BJ (cell line): ENCODE measurements at regions not wholly inside any gene's neighbourhood (a gene's known extent, or its start where the extent isn't known, plus 50 kb on each side); places are given as distances from the start of the nearest gene placed in this dataset.

Experiments used
- CTCF ChIA-PET: fragments of 350-600 bp; formaldehyde crosslinking; extraction: SDS; loops from one replicate; lab custom pipeline; 2021; ENCODE audit warnings: antibody characterized with exemption, inconsistent platforms; lab: Yijun Ruan, JAX
- POLR2A ChIA-PET: fragments of 300-600 bp; sonication (Branson Sonifier 250); formaldehyde crosslinking; extraction: SDS; loops from one replicate; lab custom pipeline; 2021; ENCODE audit warnings: antibody characterized with exemption; lab: Charles Lee
- DNase-seq: peaks from one replicate; pipeline ENCODE4 v3.0.0-alpha.2; 2011; ENCODE audit warnings: low read depth
- H3K27me3 ChIP-seq: 2 replicates; pipeline ENCODE4 v1.6.0; 2011; ENCODE audit warnings: low read length; ENCODE audit not compliant: control insufficient read depth, insufficient read depth
- H3K36me3 ChIP-seq: 2 replicates; pipeline ENCODE4 v1.5.1; 2011; ENCODE audit warnings: low read length; ENCODE audit not compliant: control insufficient read depth, insufficient read depth
- H3K4me3 ChIP-seq: 2 replicates; pipeline ENCODE4 v1.5.1; 2011; ENCODE audit warnings: low read depth, mild to moderate bottlenecking, control low read depth, low read length
- TF ChIP-seq, protein P1 (sequence below): IDR thresholded peaks from 2 replicates; pipeline ENCODE4 v1.5.1; 2011; ENCODE audit warnings: low read depth, mild to moderate bottlenecking, control low read depth, inconsistent platforms, low read length, moderate library complexity; ENCODE audit not compliant: insufficient read depth

- DNase-seq, result no peak
- TF ChIP-seq, protein P1, sequence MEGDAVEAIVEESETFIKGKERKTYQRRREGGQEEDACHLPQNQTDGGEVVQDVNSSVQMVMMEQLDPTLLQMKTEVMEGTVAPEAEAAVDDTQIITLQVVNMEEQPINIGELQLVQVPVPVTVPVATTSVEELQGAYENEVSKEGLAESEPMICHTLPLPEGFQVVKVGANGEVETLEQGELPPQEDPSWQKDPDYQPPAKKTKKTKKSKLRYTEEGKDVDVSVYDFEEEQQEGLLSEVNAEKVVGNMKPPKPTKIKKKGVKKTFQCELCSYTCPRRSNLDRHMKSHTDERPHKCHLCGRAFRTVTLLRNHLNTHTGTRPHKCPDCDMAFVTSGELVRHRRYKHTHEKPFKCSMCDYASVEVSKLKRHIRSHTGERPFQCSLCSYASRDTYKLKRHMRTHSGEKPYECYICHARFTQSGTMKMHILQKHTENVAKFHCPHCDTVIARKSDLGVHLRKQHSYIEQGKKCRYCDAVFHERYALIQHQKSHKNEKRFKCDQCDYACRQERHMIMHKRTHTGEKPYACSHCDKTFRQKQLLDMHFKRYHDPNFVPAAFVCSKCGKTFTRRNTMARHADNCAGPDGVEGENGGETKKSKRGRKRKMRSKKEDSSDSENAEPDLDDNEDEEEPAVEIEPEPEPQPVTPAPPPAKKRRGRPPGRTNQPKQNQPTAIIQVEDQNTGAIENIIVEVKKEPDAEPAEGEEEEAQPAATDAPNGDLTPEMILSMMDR, result no peak
- ChIA-PET CTCF (interaction anchor here (0.8 kb wide), 1 partner anchor 340 kb away, joined by 4 read pairs; no protein-coding TSS in a partner anchor), POLR2A (no interaction called here)
- Histone ChIP-seq H3K27me3 (no peaks in the 10 kb centered on the region), H3K4me3 (no peak overlapping the region), H3K36me3 (no peaks in the 10 kb centered on the region)
These were observed 79.6 kb upstream of the OR5AK2 start for GRCh38 chr11:56909080-56909479.

DNA sequence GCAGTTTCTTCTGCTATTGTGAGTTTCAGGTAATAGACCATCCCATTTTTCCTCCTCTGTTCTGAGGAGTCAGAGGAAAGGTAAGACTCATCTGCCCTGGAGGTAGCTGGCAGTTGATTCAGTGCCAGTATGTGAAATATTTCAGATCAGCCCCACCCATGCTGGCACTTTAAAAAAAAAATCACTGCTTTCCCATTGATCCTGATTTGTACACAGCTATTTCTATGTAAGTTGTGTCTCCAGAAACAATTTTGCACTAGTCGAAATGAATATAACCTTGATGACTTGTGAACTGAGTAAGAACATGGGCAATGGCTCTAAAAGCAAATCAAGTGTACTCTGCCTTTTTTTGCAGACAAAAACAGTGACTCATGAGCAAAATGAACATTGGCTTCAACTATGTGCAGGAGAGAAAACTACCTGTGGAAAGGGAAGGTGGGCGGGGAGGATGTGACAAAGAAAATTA is 82.0 kb upstream of the OR5AK2 start:
- ChIA-PET POLR2A (no interaction called here), CTCF (no interaction called here)
- no peaks in the 10 kb centered on the region for H3K36me3 ChIP-seq
- no peak for DNase-seq
- H3K4me3 ChIP-seq, result no peak overlapping the region
- no peaks in the 10 kb centered on the region for H3K27me3 ChIP-seq
- TF ChIP-seq, protein P1, result no peak

- ChIA-PET CTCF (no interaction called here), POLR2A (no interaction called here)
- DNase-seq, result no peak
These were observed 82.8 kb upstream of the OR5AK2 start for GRCh38 chr11:56905936-56906335.

DNA sequence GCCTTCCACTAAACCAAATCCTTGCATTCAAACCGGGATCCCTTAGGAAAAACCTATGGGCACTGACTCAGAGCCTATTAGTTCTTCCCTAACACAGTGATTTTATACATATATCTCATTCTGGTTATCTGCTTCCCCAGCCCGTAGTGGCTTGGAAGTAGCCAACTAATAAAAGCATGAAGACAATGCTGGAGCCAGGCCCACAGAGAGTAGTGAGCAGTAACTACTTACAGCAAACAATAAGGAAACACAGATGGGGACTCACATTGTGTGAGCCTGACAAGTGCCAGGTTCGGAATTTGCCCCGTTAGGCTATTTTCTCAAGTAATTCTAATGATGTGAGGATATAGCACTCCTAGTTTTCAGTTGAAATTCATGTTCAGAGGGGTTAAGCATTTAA is 83.3 kb upstream of the OR5AK2 start:
- no peak for DNase-seq
- Histone ChIP-seq H3K36me3 (no peaks in the 10 kb centered on the region), H3K4me3 (no peak overlapping the region), H3K27me3 (no peaks in the 10 kb centered on the region)
- TF ChIP-seq, protein P1, result no peak
- CTCF ChIA-PET, result no interaction called here
- POLR2A ChIA-PET, result no interaction called here

More at GRCh38 chr11:56905936-56906335, 82.8 kb upstream of the OR5AK2 start:
- TF ChIP-seq, protein P1, result no peak
- H3K36me3 ChIP-seq, result no peaks in the 10 kb centered on the region
- H3K4me3 ChIP-seq, result no peak overlapping the region
- H3K27me3 ChIP-seq, result no peaks in the 10 kb centered on the region

GRCh38 chr11:56898856-56899255 is 89.9 kb upstream of the OR5AK2 start:
- TF ChIP-seq, protein P1, result no peak
- H3K27me3 ChIP-seq, result no peaks in the 10 kb centered on the region
- no peak for DNase-seq
- no peaks in the 10 kb centered on the region for H3K36me3 ChIP-seq
- H3K4me3 ChIP-seq, result no peak overlapping the region
- ChIA-PET POLR2A (no interaction called here), CTCF (interaction anchor here (1.0 kb wide), 1 partner anchor 350 kb away, joined by 3 read pairs; no protein-coding TSS in a partner anchor)
